GM04504 (cell line): ENCODE measurements at regions not wholly inside any gene's neighbourhood (a gene's known extent, or its start where the extent isn't known, plus 50 kb on each side); places are given as distances from the start of the nearest gene placed in this dataset.
"Not testable (repeated sequence)": the region's sequence is repeated elsewhere in the genome, so short reads cannot be mapped to it uniquely, and the experiment has no call there.

ENCODE experiments used
- DNase-seq: peaks from one replicate; pipeline ENCODE4 v3.0.0-alpha.2; 2012; ENCODE audit warnings: low read depth

DNA sequence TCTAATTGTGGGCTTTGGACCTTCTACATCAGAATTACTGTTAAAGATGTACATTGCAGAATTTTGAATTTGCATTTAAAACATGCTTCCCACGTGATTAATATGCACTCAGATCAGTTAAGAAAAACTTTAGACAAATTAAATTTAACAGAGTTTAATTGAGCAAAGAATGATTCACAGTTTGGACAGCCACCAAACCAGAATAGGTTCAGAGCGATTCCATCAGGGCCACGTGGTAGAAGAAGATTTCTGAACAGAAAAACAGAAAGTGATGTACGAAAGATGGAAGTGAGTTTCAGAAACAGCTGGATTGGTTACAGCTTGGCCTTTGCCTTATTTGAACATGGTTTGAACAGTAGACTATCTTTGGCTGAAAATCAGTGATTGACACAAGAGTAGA, 704.2 kb upstream of the MAP3K7 start:
- no peak for DNase-seq

DNA sequence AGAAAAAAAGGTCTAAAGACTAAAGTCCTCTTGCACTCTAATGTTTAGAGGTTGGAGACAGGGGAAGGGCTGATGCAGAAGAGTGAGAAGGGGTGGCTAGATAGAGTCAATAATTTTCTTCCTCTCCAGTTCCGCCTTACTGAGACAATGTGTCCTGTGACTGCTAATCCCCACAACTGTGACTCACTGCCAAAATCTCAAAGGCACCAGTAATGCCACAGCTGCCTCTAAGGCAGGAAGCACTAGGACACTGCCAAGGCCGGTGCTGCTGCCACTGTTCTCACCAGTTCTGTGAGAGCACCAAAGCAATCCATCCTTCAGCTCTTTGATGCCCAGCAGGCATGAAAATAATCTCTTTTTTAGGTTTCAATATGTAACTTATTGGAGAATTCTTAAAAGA, 701.9 kb upstream of the MAP3K7 start:
- DNase-seq, result no peak

DNA sequence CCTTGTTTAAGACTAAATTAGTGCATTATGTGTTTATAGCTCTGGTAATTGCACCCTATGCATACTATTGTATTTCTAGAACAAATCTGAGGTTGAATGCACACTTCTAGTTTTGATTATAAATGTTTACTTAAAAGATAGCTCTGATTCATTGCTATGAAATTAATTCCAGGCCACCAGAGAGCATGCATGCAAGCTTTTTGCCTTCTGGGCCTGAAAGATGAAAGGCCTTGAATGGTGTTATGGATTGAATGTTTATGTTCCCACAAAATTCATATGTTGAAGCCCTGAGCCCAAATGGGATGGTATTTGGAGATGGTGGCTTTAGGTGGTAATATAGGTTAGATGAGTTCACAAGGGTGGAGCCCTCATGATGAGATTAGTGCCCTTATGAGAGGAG, 695.0 kb upstream of the MAP3K7 start:
- no peak for DNase-seq

DNA sequence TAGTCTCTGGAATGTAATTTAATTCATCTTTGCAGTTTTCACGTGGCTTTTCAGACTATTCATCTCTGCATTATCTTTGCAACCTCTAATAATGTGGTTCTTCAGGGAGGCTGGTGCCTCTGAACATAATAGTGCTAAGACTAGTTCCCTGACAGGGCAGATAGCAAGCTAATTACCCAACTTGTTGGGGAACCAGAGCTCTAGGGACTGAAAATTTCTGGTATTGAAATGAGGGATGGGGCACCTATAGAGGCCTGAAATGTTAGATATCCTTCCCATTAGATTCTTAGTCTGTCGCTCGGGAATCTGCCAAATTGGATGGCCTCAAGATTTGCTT, 693.6 kb upstream of the MAP3K7 start:
- no peak for DNase-seq

DNA sequence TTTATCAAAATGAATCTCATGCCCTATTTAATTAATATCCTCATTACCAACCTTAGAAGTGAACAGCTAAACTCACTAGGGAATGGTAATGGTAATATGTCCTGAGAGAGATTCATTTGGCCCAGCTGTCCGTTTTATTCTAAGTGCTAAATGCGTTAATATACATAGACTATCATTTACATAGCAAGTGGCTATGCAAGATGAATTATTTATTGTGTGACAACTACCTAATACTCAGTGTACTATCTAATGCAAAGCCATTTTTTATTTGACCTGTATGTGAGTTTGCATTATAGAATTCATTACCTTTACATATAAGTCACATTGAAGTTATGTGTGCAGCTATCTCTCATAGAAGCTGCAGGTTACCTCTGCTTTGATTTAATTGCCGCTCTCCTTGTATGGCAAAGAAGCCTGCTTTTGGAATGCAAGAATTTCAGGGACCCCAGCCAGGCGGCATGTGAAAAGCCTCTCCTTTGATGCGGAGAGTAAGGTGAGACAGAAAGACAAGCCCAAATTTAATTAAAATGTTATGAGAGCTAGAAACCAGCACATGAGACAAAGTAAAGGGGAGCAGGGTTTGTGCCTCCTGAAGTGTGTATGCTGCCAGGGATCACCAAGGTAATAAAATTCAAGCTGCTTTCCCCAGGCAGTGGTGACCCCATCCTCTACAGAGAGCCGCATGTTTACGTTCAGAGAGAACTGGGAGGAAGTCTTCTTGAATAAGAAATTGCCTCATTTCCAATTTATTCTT, 693.0 kb upstream of the MAP3K7 start:
- no peak for DNase-seq

DNA sequence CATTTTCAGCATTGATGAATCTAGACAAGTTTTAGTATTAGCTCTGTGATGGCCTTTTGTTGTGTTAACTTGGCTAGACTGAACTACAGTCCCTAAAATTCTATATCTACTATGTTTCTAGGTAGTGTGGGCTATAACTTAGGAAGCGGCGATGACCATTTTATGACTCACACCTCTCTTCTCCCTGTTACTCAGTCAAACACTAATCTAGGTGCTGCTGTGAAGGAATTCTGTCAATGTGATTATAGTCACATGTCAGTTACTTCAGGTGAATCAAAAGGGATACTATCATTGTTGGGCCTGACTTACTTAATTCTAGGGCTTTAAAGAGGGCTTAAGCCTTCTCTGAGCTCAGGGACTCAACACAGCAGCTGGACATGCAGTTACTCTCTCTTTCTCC, 691.5 kb upstream of the MAP3K7 start:
- DNase-seq, result no peak

DNA sequence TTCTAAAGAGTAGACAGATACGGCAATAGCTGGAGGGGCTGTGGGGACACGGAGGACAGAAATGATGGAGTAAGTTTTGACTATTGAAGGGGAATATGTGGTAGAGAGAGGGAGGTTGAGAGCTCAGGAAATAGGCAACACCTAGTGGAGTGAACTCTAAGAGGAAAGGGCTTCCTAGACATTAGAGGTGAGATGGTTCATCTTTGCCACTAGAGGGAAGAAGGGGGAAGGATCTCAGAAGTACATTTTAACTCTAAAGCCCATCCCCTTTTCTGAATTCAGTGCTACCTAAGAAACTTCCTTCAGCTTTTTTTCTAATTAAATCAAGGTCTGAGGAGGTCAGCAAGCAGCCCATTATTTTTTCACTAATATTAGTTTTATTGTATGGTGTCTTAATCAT, 689.4 kb upstream of the MAP3K7 start:
- no peak for DNase-seq

DNA sequence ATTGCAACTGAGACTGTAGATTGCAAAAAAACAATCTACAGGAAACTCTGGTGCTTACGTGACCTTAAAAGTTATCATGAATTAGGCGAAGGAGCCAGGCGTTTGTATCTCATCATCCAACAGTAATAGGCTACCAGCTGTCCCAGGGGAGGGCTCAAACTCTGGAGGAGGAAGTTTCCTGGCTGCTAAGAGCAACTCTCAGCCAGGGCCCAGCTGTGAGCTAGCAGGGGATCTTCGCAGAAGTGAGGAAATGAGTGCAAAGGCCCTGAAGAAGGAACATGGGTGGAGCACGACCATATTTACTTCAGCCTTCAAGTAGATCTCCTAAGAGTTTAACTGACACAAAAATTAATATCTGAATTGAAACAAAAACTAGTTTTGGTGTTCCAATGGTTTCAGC, 686.9 kb upstream of the MAP3K7 start:
- DNase-seq, result no peak

DNA sequence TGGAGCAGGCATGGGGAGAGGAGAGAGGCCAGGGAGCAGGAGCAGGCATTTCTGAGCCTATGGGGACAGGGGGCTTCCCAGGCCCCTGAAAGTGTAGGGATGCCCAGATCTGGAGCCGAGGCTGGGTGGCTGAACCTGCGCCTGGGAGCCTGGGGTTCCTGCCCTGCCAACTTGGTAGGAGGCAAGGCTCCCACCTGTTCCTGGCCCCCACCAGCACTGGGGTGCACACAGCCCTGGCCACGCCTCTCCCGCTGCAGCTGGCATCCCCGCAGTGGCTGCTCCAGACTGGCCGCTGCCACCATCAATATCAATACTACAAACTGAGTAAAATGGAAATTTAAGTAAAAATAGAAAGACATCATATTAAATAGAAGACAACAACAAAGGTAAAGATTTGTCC, 684.9 kb upstream of the MAP3K7 start:
- DNase-seq, result no peak

DNA sequence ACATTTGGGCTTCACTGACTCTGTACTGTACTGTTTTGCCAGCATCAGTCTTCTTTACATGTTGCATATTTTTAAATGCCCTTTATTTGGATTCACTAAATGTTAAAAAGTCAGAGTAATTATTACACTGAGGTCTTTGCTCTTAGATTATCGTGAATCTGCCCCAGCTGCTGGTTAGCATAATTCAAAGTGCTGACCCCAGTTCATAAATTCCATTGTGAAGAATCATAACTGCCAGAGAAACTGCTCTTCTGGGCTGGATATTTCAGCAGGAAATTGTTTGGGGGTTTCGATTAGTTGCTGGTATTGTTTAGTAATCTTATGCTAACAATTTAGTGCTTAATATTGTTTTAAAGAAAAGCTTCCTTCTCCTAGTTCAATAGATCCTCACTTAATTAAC, 682.1 kb upstream of the MAP3K7 start:
- no peak for DNase-seq

DNA sequence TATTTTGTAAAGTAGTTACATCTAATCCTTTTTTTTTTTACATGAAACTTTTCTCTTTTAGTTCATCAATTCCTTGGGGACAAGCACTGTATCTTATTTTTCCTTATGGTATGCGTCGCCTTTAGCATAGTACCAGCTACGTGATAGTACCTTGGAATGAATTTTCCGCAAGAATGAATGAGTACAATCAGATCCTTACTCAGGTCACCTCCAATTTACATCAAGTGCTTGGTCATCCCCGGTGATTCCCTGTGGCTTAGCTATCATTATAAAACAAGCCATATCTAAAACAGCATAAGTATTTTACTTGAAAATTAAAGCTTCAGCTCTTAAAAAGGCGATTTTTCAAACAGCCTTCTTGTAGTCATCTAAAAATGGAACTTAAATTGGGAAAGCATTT, 680.4 kb upstream of the MAP3K7 start:
- DNase-seq, result no peak

DNA sequence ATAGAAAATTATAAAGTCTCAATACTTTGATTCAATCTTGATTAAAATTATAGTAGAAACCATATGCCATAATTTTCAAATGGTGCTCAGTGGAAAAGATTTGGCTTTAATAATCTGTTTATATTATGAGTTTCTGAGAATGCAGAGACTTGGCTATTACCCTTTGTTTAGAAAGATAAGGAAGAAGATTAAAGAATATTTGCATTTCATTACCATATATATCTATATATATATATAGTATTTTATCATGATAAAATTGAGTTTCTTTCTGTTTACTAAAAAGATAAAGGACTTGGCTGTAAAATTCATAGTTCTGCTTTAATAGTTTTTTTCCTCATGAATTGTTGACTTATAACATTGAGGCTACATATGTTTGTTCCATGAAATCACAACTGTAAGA, 679.3 kb upstream of the MAP3K7 start:
- DNase-seq, result no peak

DNA sequence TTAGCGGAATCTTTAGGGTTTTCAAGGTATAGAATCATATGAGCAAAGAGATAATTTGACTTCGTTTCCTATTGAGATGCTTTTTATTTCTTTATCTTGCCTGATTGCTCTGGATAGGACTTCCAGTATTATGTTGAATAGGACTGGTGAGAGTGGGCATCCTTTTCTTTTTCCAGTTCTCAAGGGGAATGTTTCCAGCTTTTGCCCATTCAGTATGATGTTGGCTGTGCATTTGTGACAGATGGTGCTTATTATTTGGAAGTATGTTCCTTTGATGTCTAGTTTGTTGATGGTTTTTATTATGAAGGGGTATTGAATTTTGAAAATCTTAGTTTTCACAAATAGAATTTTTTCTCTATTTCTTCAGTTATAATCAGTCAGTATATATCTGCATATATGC, 656.6 kb upstream of the MAP3K7 start:
- no peak for DNase-seq

DNA sequence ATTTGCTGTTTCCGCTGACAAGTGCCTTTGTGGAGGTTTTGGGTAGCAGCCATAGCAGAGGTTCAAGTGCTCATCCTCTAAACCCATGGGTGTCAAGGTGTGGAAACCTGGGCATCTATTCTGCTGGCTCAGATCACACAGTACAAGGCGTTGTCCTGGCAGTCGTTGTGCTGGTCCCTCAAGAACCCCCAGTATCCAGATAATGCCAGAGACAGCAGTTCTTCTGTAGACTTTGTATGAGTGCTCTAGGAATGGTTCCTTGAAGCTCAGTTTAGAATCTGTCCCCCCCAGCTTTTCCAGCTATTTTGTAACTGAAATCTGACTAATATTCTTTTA, 655.7 kb upstream of the MAP3K7 start:
- no peak for DNase-seq

DNA sequence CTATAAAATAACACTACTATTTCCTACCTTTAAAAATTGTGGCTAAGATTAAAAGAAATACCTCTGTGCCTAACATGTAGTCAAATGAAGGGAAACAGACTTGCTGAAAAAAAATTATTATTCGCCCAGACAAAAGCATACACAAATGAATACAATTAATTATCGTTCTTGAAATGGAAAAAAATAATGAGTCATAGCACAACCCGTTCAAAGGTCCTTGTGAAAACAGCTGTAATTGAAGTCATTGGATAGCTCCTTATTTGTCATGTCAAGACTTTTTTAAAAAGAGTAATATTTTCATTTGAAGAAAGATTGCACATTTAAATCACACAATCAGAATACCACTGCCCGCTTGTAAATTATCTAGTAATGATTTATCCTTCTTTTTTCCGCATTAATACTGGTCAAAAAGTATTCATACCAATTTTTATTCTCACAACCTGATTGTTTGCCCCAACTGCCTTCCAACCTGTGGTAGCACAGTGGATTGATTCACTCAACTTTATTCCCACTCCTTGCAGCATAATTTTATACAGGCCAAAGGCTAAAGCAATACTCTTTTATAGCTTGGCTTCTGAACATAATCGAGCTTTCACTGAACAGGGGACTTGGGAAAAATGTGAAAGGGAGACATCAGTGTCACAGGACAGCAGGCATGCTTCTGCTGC, 655.2 kb upstream of the MAP3K7 start:
- no peak for DNase-seq

DNA sequence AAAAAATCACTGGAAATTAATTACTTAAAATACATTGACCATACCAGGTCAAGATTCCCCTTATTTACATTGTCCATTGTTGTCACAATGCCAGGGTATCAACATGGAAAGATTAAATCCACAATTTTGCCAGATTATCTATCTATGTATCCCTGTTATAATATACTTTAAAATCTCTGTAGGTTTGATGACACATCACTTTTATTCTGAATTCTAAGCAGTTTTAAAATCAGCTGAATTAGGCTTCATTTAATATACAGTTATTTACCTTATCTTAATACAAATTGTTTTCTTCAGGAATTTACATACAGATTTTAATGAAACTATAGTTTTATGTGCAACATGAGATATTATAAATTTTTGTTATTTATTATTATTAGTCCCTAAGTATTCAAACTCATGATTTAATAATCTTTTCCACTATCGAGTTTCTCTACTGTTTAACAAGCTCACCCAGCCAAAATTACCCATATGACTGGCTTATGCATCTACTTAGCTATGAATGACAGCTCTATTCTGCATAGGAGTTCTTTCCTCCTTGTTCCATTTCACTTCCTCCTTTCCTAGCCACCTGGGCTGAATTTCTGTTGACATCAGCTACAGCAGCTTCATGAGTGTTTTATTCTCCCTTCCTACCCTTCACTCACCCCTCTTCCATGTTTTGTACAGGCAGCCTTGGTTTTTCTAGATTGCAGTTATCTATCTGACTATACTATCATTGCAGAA, 654.2 kb upstream of the MAP3K7 start:
- DNase-seq, result no peak

DNA sequence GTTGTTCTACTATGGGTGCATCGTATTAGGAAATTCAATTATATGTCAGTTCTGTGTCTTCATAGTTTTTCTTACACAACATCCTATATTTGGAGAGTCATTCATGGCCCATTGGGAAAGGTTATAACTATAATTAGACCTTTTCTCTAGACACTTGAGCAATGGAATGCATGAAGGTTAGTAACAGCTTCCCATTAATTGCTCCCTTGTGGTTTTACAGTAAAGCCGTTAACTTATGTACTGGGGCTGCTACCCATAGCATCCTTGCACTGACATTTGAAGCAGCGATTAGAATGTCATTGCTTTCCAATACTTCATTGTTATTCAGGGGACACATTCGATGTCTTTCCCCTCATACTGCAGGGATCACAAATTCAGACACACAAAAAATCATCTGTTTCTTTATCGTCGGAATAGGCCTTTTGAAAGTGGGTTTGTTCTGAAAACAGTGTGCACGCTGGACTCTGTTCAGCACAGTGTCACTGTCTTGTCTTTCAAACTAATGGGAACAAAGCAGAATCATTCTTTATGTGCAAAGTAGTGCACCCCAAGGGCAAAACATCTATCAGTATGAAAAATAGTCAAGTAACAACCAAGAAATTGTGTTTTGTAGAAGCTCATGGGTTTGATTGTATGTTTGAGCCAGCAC, 634.3 kb upstream of the MAP3K7 start:
- DNase-seq, result no peak

DNA sequence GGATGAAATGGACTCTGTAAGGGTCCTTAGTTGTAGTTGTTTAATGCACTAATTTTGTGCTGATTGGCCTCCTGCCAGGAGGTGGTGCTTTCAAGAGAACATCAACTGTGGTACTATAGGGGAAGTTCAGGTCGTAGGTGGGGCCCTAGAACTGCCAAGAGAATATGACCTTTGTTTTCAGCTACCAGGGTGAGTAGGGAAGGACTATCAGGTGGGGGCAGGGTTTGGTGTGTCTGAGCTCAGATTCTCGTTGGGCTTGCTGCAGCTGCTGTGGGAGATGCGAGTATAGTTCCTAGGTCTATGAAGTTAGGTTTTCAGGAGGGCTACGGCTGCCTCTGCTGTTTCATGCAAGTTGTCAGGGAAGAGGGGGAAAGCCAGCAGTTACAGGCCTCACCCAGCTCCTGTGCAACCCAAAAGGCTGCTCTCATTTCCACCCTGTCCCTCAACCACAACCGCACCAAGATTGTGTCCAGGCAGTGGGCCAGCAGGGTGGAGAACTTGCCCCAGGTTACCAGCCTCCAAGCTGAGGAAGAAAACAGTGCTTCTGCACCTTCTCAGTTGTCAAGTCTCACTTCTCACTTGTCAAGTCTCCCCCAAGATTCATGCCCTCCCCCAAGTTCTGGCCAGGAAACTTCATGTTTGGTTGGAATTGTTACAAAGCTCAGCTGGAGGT, 626.5 kb upstream of the MAP3K7 start:
- no peak for DNase-seq

DNA sequence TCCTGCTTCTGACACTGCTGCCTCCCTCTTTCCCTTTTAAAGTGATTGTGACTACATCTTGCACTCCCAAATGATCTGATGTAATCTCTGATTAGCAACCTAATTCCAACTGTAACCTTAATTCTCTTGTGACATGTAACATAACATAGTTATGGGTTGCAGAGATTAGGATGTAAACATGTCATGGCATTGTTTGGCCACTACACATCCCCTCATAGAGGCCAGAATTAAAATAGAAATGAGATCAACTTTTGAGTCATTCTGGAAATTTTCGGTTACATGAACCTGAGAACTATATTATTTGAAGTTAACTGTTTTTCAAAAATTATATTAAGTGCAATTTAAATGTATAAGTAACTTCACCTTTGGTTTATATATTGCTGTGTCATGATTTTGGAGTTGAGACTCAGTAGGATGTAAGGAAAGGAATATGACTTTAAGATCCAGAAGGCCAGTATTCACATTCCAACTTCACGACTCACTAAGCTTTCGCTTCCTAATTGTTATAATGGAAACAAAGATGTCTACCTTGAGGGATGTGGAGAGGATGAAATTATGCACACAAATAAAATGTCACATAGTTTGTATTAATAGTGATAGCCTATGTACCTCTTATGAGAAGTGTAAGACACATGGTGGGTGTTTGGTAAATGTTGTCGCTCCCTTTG, 611.9 kb upstream of the MAP3K7 start:
- no peak for DNase-seq

DNA sequence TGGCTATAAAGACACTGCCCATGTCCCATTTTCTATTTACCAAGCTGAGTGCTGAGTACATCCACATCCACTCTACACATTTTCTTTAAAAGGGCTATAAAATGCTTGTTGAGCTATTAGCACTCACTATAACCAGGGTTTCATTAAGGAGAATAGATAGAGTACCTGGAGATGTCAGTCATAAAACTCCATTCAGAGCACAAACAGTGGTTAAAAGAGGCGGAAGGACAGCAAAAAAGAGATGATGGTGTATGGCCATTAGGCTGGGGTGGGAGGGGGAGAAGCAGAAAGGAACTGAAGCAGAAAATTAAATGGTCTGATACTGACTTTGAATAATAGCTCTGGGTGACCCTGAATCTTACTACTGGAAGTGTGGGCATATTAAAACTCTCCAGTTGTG, 609.9 kb upstream of the MAP3K7 start:
- no peak for DNase-seq

DNA sequence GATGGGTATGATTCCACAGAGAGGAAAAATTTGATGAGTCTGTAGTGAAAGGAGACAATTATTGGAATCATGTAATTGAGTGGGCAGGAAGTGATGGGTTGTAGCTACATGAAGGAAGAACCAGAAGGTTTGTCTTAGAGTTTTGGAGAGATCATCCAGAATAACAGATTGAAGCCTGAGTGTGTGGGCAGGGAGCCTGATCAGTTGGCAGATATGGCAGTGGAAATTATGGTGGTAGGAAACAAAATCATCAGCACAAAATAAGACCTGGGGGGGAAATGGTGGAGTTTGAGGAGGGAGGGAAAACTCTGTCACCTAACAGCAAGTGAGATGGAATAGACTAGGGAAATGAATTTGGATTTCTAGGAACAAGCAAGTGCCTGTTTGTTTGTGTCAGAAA, 606.6 kb upstream of the MAP3K7 start:
- DNase-seq, result no peak

DNA sequence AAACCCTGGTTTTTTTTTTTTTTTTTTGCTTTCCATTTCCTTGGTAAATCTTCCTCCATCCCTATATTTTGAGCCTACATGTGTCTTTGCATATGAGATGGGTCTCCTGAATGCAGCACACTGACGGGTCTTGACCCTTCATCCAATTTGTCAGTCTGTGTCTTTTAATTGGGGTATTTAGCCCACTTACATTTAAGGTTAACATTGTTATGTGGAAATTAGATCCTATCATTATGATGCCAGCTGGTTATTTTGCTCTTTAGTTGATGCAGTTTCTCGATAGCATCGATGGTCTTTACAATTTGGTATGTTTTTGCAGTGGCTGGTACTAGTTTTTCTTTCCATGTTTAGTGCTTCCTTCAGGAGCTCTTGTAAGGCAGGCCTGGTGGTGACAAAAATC, 603.2 kb upstream of the MAP3K7 start:
- DNase-seq, result not testable (repeated sequence)
